ENCODE measurements at regions not wholly inside any gene's neighbourhood (a gene's known extent, or its start where the extent isn't known, plus 50 kb on each side); places are given as distances from the start of the nearest gene placed in this dataset.

- H3K79me2 ChIP-seq (ENCODE audit: low read depth) = no peaks in the 10 kb centered on the region
- POLR2A ChIA-PET (ENCODE audit: unreplicated experiment) = no interaction called here
- no peak overlapping the region for H3K27ac ChIP-seq
- no peak overlapping the region for H3K4me3 ChIP-seq
- no peak for DNase-seq
- no peaks in the 10 kb centered on the region for H3F3A ChIP-seq (ENCODE audit: insufficient read depth, low read depth)
- H3K36me3 ChIP-seq (ENCODE audit: low read depth) = no peaks in the 10 kb centered on the region
- H3K27me3 ChIP-seq (ENCODE audit: insufficient read depth, low read depth) = peaks cover 75% of the 10 kb centered on the region
- H3K9me2 ChIP-seq (ENCODE audit: insufficient read depth) = no peaks in the 10 kb centered on the region
- intact Hi-C loops (cut with micrococcal nuclease; ENCODE audit: unreplicated experiment) = no loop called here
- BruUV-seq (replicated peaks) = no TSS peak
- no peaks in the 10 kb centered on the region for H3K4me1 ChIP-seq (replicated peaks; ENCODE audit: insufficient read depth)
- CTCF ChIA-PET = no interaction called here
- H3K9me3 ChIP-seq (ENCODE audit: insufficient read depth, low read depth) = no peaks in the 10 kb centered on the region
- no peaks in the 10 kb centered on the region for H4K20me1 ChIP-seq (ENCODE audit: insufficient read depth)
- no peak overlapping the region for H2AFZ ChIP-seq
- TF ChIP-seq EZH2 (IDR thresholded peaks at IDR 0.05; ENCODE audit: low read depth) (no peak), CTCF (conservative IDR thresholded peaks at IDR 0.05) (no peak)
- H3K4me2 ChIP-seq = no peak overlapping the region
Observed at GRCh38 chr14:76289276-76289675, 86.7 kb upstream of the ESRRB start.

DNA sequence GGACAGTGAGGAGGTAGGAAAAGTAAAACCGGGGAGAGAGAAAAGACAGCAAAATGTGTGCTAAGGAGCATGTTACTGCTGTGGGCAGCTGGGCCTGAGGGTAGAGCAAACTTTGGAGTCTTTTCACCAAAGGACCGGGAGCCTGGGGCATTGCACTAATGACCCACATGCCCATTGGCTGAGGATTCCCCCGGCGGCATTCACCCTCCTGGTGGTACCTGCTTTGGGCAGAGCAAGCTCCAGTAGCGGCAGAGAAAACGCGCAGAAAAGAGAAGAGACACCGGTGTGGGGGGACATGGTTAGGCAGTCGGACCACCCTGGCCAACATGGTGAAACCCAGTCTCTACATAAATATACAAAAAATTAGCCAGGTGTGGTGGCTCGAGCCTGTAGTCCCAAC lies 83.4 kb upstream of the ESRRB start:
- CTCF ChIA-PET = no interaction called here
- no peak for DNase-seq
- no TSS peak for BruUV-seq (replicated peaks)
- Histone ChIP-seq H3K27ac (no peak overlapping the region), H3K4me3 (no peak overlapping the region), H3K36me3 (ENCODE audit: low read depth) (no peaks in the 10 kb centered on the region), H3K27me3 (ENCODE audit: insufficient read depth, low read depth) (peaks cover 100% of the 10 kb centered on the region), H2AFZ (no peak overlapping the region), H3K9me2 (ENCODE audit: insufficient read depth) (no peaks in the 10 kb centered on the region), H4K20me1 (ENCODE audit: insufficient read depth) (no peaks in the 10 kb centered on the region), H3K4me2 (no peak overlapping the region), H3F3A (ENCODE audit: insufficient read depth, low read depth) (no peaks in the 10 kb centered on the region), H3K79me2 (ENCODE audit: low read depth) (no peaks in the 10 kb centered on the region), H3K4me1 (replicated peaks; ENCODE audit: insufficient read depth) (no peaks in the 10 kb centered on the region), H3K9me3 (ENCODE audit: insufficient read depth, low read depth) (no peaks in the 10 kb centered on the region)
- TF ChIP-seq EZH2 (IDR thresholded peaks at IDR 0.05; ENCODE audit: low read depth) = no peak
- TF ChIP-seq CTCF (conservative IDR thresholded peaks at IDR 0.05) = no peak
- POLR2A ChIA-PET (ENCODE audit: unreplicated experiment) = no interaction called here
- intact Hi-C loops (cut with micrococcal nuclease; ENCODE audit: unreplicated experiment) = no loop called here

- ChIA-PET POLR2A (ENCODE audit: unreplicated experiment) (no interaction called here), CTCF (no interaction called here)
Observed at GRCh38 chr14:76293221-76293620, 82.7 kb upstream of the ESRRB start.

More at GRCh38 chr14:76293221-76293620, 82.7 kb upstream of the ESRRB start:
- H3K9me3 ChIP-seq (ENCODE audit: insufficient read depth, low read depth) = no peaks in the 10 kb centered on the region
- H3K4me3 ChIP-seq = no peak overlapping the region
- no peak for DNase-seq
- intact Hi-C loops (cut with micrococcal nuclease; ENCODE audit: unreplicated experiment) = no loop called here
- H3K79me2 ChIP-seq (ENCODE audit: low read depth) = no peaks in the 10 kb centered on the region
- H3K27me3 ChIP-seq (ENCODE audit: insufficient read depth, low read depth) = peaks cover 100% of the 10 kb centered on the region
- H3K4me2 ChIP-seq = no peak overlapping the region
- no peaks in the 10 kb centered on the region for H3K9me2 ChIP-seq (ENCODE audit: insufficient read depth)
- no peaks in the 10 kb centered on the region for H3K36me3 ChIP-seq (ENCODE audit: low read depth)
- BruUV-seq (replicated peaks) = no TSS peak
- H3K27ac ChIP-seq = no peak overlapping the region
- no peaks in the 10 kb centered on the region for H3F3A ChIP-seq (ENCODE audit: insufficient read depth, low read depth)
- TF ChIP-seq EZH2 (IDR thresholded peaks at IDR 0.05; ENCODE audit: low read depth) (no peak), CTCF (conservative IDR thresholded peaks at IDR 0.05) (no peak)
- H3K4me1 ChIP-seq (replicated peaks; ENCODE audit: insufficient read depth) = no peaks in the 10 kb centered on the region
- H2AFZ ChIP-seq = no peak overlapping the region
- H4K20me1 ChIP-seq (ENCODE audit: insufficient read depth) = no peaks in the 10 kb centered on the region

All from PC-9 (cell line).